ENCODE measurements at regions not wholly inside any gene's neighbourhood (a gene's known extent, or its start where the extent isn't known, plus 50 kb on each side); places are given as distances from the start of the nearest gene placed in this dataset.

GRCh38 chr4:157808796-157809383 lies 363.9 kb downstream of the GASK1B start:
- no peaks in the 10 kb centered on the region for H3F3A ChIP-seq (ENCODE audit: low read length, unreplicated experiment)
- no peak overlapping the region for H2AFZ ChIP-seq (ENCODE audit: low read length)
- H4K20me1 ChIP-seq (ENCODE audit: low read length) = no peaks in the 10 kb centered on the region
- no peak overlapping the region for H3K4me2 ChIP-seq (ENCODE audit: low read length)
- no peak overlapping the region for H3K9ac ChIP-seq (ENCODE audit: low read length)
- TF ChIP-seq EZH2 (IDR thresholded peaks at IDR 0.05; ENCODE audit: low read length, unreplicated experiment) = no peak
- TF ChIP-seq, protein P1, sequence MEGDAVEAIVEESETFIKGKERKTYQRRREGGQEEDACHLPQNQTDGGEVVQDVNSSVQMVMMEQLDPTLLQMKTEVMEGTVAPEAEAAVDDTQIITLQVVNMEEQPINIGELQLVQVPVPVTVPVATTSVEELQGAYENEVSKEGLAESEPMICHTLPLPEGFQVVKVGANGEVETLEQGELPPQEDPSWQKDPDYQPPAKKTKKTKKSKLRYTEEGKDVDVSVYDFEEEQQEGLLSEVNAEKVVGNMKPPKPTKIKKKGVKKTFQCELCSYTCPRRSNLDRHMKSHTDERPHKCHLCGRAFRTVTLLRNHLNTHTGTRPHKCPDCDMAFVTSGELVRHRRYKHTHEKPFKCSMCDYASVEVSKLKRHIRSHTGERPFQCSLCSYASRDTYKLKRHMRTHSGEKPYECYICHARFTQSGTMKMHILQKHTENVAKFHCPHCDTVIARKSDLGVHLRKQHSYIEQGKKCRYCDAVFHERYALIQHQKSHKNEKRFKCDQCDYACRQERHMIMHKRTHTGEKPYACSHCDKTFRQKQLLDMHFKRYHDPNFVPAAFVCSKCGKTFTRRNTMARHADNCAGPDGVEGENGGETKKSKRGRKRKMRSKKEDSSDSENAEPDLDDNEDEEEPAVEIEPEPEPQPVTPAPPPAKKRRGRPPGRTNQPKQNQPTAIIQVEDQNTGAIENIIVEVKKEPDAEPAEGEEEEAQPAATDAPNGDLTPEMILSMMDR (conservative IDR thresholded peaks at IDR 0.05; ENCODE audit: low read depth, low read length) = no peak
- TF ChIP-seq EZH2phosphoT487 (IDR thresholded peaks at IDR 0.05; ENCODE audit: borderline replicate concordance, low read length) = no peak
- DNase-seq (no peak), ATAC-seq (no peak)
- no peaks in the 10 kb centered on the region for H3K9me2 ChIP-seq (replicated peaks; ENCODE audit: low read length)
- H3K36me3 ChIP-seq (ENCODE audit: low read depth, low read length) = no peaks in the 10 kb centered on the region
- POLR2A ChIA-PET (ENCODE audit: unreplicated experiment) = interaction anchor here (0.6 kb wide), 1 partner anchor 594 kb away, joined by 4 read pairs; no protein-coding TSS in a partner anchor
- no peak overlapping the region for H3K4me3 ChIP-seq (ENCODE audit: low read length)
- no peaks in the 10 kb centered on the region for H3K27me3 ChIP-seq (ENCODE audit: low read length)
- no peak overlapping the region for H3K27ac ChIP-seq (ENCODE audit: low read length)
- no TSS peak for BruUV-seq (replicated peaks)
- H3K79me2 ChIP-seq (ENCODE audit: low read length) = no peaks in the 10 kb centered on the region
- H3K9me3 ChIP-seq (ENCODE audit: low read length) = no peaks in the 10 kb centered on the region
- CTCF ChIA-PET = interaction anchor here (0.5 kb wide), 1 partner anchor 172 kb away, joined by 3 read pairs; no protein-coding TSS in a partner anchor
- H3K4me1 ChIP-seq (ENCODE audit: insufficient read depth, low read length) = no peaks in the 10 kb centered on the region
- intact Hi-C loops (cut with micrococcal nuclease) = loop anchor here (10.0 kb wide), 3 partner anchors 294 to 584 kb away; partner anchors contain the start of gene GRIA2

GRCh38 chr4:157806184-157806583 lies 366.6 kb downstream of the GASK1B start:
- no peaks in the 10 kb centered on the region for H3K36me3 ChIP-seq (ENCODE audit: low read depth, low read length)
- no peaks in the 10 kb centered on the region for H3K9me3 ChIP-seq (ENCODE audit: low read length)
- H3K27me3 ChIP-seq (ENCODE audit: low read length) = no peaks in the 10 kb centered on the region
- TF ChIP-seq, protein P1 (conservative IDR thresholded peaks at IDR 0.05; ENCODE audit: low read depth, low read length) = no peak
- TF ChIP-seq EZH2phosphoT487 (IDR thresholded peaks at IDR 0.05; ENCODE audit: borderline replicate concordance, low read length) = no peak
- no peak for TF ChIP-seq EZH2 (IDR thresholded peaks at IDR 0.05; ENCODE audit: low read length, unreplicated experiment)
- no peak overlapping the region for H3K4me3 ChIP-seq (ENCODE audit: low read length)
- DNase-seq (no peak), ATAC-seq (no peak)
- H2AFZ ChIP-seq (ENCODE audit: low read length) = no peak overlapping the region
- H3K27ac ChIP-seq (ENCODE audit: low read length) = no peak overlapping the region
- no TSS peak for BruUV-seq (replicated peaks)
- no peaks in the 10 kb centered on the region for H3K79me2 ChIP-seq (ENCODE audit: low read length)
- H3K4me2 ChIP-seq (ENCODE audit: low read length) = no peak overlapping the region
- no peaks in the 10 kb centered on the region for H4K20me1 ChIP-seq (ENCODE audit: low read length)
- POLR2A ChIA-PET (ENCODE audit: unreplicated experiment) = no interaction called here
- intact Hi-C loops (cut with micrococcal nuclease) = loop anchor here (10.0 kb wide), 3 partner anchors 291 to 581 kb away; partner anchors contain the start of gene GRIA2
- H3K4me1 ChIP-seq (ENCODE audit: insufficient read depth, low read length) = no peaks in the 10 kb centered on the region
- no peaks in the 10 kb centered on the region for H3K9me2 ChIP-seq (replicated peaks; ENCODE audit: low read length)
- H3F3A ChIP-seq (ENCODE audit: low read length, unreplicated experiment) = no peaks in the 10 kb centered on the region
- no peak overlapping the region for H3K9ac ChIP-seq (ENCODE audit: low read length)
- CTCF ChIA-PET = no interaction called here

DNA sequence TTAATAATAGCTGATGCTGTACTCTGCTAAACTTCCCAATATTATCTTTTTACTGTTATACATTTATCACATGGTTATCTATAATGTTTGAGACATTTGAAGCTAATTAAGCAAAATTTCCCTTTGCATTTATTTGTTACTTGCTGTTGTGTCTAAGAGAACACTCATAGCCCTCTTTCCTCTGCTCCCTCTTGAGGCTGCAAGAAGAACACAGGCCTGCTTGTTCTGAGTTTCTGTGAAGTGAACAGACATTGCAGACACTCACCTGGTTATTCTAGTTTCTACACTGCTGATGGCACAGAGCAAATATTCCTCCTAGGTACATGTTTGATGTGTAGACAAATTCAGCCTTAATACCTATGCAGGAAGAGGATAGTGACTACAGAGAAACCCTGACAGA lies 367.8 kb downstream of the GASK1B start:
- Histone ChIP-seq H3K4me3 (ENCODE audit: low read length) (no peak overlapping the region), H3K79me2 (ENCODE audit: low read length) (no peaks in the 10 kb centered on the region), H4K20me1 (ENCODE audit: low read length) (no peaks in the 10 kb centered on the region), H3K4me2 (ENCODE audit: low read length) (no peak overlapping the region), H3K4me1 (ENCODE audit: insufficient read depth, low read length) (no peaks in the 10 kb centered on the region), H3K9me3 (ENCODE audit: low read length) (no peaks in the 10 kb centered on the region), H3F3A (ENCODE audit: low read length, unreplicated experiment) (no peaks in the 10 kb centered on the region), H3K9me2 (replicated peaks; ENCODE audit: low read length) (no peaks in the 10 kb centered on the region), H3K9ac (ENCODE audit: low read length) (no peak overlapping the region), H3K27ac (ENCODE audit: low read length) (no peak overlapping the region), H2AFZ (ENCODE audit: low read length) (no peak overlapping the region), H3K36me3 (ENCODE audit: low read depth, low read length) (no peaks in the 10 kb centered on the region), H3K27me3 (ENCODE audit: low read length) (no peaks in the 10 kb centered on the region)
- intact Hi-C loops (cut with micrococcal nuclease) = loop anchor here (2.0 to 10.0 kb wide), 4 partner anchors 174 to 580 kb away; partner anchors contain the start of gene GRIA2
- POLR2A ChIA-PET (ENCODE audit: unreplicated experiment) = no interaction called here
- no TSS peak for BruUV-seq (replicated peaks)
- ATAC-seq = peak; percentile 64
- DNase-seq = peak; percentile 23
- CTCF ChIA-PET = interaction anchor here (0.6 kb wide), 1 partner anchor 9 kb away, joined by 4 read pairs; no protein-coding TSS in a partner anchor
- TF ChIP-seq, protein P1 (conservative IDR thresholded peaks at IDR 0.05; ENCODE audit: low read depth, low read length) = peak; percentile 43
- no peak for TF ChIP-seq EZH2phosphoT487 (IDR thresholded peaks at IDR 0.05; ENCODE audit: borderline replicate concordance, low read length)
- TF ChIP-seq EZH2 (IDR thresholded peaks at IDR 0.05; ENCODE audit: low read length, unreplicated experiment) = no peak
